C4-2B (cell line): ENCODE measurements at regions not wholly inside any gene's neighbourhood (a gene's known extent, or its start where the extent isn't known, plus 50 kb on each side); places are given as distances from the start of the nearest gene placed in this dataset.

ENCODE experiments used
- CTCF ChIP-seq: fragments of 450-650 bp; conservative IDR thresholded peaks from 2 replicates; pipeline ENCODE4 v1.5.1; 2017; ENCODE audit warnings: mild to moderate bottlenecking
- ZFX ChIP-seq: fragments of 450-650 bp; IDR thresholded peaks from 2 replicates; pipeline ENCODE4 v1.6.1; 2017

DNA sequence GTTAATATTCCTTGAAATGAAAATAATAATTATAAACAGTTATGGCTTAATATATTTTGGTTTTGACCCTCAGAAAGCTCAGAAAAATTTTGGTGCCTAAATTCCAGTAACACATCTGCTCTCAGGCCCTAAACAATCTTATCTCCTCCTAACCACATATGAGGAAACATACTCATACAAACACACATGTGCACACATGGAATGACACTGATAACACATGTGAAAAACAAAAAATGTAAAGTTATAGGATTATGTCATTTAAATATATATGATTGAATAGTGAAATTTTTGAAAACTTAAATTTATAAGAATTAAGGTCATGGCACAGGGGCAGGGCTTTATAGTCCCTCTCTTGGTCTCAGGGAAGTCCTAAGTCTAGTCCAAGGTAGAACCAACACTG is 127.2 kb upstream of the TRPC7 start:
- TF ChIP-seq CTCF (no peak), ZFX (no peak)
